ENCODE measurements at regions not wholly inside any gene's neighbourhood (a gene's known extent, or its start where the extent isn't known, plus 50 kb on each side); places are given as distances from the start of the nearest gene placed in this dataset.
"Not testable (repeated sequence)": the region's sequence is repeated elsewhere in the genome, so short reads cannot be mapped to it uniquely, and the experiment has no call there.

DNA sequence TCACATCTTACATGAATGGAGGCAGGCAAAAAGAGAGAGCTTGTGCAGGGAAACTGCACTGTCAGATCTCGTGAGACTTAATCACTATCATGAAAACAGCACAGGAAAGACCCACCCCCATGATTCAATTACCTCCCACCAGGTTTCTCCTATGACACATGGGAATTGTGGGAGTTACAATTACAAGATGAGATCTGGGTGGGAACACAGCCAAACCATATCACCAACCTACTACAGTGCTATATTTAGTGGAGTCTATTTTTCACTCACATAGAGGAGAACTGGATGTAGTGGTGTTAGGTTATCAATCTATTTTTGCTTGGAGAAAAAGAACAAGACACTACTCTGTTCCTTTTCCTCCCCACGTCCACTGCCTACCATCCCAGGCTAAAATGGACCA, 276.6 kb downstream of the KCTD12 start:
- DNase-seq: no peak

- no peak for DNase-seq
These were observed 278.3 kb downstream of the KCTD12 start for GRCh38 chr13:76607866-76608265.

DNA sequence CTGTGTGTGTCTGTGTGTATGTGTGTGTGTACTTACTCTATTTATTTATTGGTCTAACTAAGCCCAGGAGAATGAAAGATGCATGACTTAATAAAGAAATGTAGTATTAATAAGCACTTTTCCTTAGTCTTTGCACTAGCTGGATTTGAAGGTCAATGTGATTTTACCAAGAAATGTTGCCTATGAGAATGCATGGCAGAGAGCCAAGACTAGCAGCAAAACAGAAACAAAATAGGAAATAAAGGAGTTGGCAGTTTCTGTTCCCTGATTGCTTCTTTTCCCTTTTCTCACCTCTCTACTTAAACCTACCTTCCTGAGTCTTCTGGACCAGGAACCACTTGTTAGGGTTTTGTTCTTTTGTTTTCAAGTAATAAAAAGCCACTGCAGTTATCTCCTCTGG, 286.1 kb downstream of the KCTD12 start:
- DNase-seq: no peak

GRCh38 chr13:76597868-76598267, 288.3 kb downstream of the KCTD12 start:
- no peak for DNase-seq

GRCh38 chr13:76596216-76596615, 290.0 kb downstream of the KCTD12 start:
- DNase-seq: no peak

- DNase-seq: no peak
These were observed 291.8 kb downstream of the KCTD12 start for GRCh38 chr13:76594435-76594834.

- no peak for DNase-seq
These were observed 299.4 kb downstream of the KCTD12 start for GRCh38 chr13:76586842-76587241.

DNA sequence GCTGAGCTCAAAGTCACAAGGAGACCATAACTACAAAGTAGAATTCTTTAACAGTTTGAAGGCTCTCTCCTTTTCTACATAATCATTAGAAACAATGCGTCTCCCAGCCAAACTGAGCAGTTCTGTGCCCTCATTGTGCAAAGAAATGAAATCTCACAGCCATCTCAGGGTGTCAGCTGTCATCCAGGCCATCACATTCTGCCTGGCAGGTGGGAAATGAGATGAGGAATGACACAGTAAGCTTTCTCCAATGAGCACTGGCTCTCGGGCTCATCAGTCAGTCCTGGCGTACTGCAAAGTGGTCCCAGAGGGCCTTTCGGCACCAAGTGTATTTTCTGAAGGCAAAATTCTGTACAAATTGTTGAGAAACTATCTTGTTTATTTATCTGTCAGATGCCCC, 306.5 kb downstream of the KCTD12 start:
- DNase-seq: no peak

DNA sequence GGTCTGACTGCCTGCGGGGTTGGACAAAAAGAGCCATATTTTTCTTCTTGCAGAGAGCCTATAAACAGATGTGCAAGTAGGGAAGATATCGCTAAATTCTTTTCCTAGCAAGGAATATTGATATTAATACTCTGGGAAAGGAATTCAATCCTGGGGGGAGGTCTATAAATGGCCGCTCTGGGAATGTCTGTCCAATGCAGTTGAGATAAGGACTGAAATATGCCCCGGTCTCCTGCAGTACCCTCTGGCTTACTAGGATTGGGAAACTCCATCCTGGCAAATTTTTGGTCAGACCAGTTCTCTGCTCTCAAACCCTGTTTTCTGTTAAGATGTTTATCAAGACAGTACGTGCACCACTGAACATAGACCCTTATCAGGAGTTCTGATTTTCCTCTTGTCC, 310.6 kb downstream of the KCTD12 start:
- not testable (repeated sequence) for DNase-seq

DNA sequence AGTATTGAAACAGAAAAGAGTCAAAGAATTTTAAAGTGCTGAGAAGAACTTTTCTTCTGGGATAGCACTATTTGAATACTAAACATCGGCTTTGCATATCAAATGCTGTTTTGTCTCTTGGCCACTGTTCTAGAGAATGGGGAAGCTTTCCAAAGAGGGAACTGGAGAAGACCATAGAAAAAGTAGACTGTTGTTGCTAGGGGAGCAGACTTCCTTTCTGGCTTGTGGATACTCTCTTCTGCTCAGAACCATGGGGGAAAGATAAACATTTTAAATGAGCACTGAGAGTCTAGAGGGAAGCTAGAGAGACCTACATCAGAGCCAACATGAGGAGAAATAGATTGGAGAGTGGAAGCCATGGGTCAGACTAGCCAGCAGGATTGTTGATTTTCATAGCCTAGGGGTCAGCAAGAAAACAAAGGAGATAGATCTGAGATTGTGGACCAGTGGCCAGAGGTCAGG, 315.7 kb downstream of the KCTD12 start:
- DNase-seq: peak; percentile 37

- no peak for DNase-seq
These were observed 329.6 kb downstream of the KCTD12 start for GRCh38 chr13:76556627-76557026.

- no peak for DNase-seq
These were observed 333.4 kb downstream of the KCTD12 start for GRCh38 chr13:76552807-76553206.

DNA sequence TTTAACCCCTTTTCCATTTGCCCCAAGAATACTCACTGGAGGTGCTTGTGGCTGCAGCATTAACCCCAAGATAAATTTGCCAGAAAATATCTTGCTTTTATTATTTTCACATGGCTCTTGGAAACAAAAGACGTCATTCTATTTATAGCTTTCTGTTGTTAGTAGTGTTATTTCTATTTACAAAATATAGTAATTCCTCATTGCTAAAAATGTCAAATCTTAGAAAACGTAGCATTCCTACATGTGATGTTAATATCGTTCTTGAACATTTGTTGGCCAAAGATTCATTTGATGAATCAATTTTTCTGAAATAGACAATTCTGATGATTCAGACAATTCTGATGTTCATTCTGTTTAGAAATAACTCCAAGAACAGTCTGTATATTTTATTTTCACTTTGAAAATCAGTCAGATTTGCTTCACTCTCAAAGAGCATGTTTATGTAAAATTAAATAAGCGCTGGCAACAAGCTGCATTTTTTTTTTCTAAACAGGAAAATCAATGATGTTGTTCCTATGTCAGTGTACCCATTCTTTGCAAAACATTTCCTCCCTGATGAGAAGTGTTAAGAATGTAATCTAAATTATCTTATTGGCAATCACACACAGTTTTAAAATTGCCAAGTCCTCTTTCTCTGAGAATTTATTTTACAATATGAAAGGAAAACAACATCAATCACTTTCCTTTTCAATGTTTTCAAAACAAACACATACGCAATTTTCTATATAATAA, 334.0 kb downstream of the KCTD12 start:
- DNase-seq: no peak

GRCh38 chr13:76542176-76542575, 344.0 kb downstream of the KCTD12 start:
- DNase-seq: no peak

GRCh38 chr13:76538004-76538403, 348.2 kb downstream of the KCTD12 start:
- DNase-seq: no peak

GRCh38 chr13:76533251-76533650, 353.0 kb downstream of the KCTD12 start:
- DNase-seq: no peak

- no peak for DNase-seq
These were observed 359.2 kb downstream of the KCTD12 start for GRCh38 chr13:76527041-76527440.

GRCh38 chr13:76523740-76524340, 362.4 kb downstream of the KCTD12 start:
- DNase-seq: no peak

- DNase-seq: no peak
These were observed 364.0 kb downstream of the KCTD12 start for GRCh38 chr13:76522083-76522755.

DNA sequence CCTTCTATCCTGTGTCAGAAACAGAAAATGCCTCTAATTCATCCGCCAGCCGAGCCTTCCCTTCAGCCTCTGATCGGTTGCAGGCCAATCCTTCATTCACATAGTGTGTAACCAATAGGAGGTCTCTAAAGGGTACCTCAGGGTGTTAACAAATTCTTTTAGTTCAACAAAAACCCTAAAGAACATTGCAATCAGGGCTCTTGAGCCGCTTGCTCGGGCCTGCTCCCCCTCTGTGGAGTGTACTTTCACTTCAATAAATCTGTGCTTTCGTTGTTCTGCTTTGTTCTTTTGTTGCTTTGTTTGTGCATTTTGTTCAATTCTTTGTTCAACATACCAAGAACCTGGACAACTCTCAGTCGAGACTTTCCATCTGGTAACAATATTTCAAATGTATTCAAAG, 366.5 kb downstream of the KCTD12 start:
- no peak for DNase-seq

DNA sequence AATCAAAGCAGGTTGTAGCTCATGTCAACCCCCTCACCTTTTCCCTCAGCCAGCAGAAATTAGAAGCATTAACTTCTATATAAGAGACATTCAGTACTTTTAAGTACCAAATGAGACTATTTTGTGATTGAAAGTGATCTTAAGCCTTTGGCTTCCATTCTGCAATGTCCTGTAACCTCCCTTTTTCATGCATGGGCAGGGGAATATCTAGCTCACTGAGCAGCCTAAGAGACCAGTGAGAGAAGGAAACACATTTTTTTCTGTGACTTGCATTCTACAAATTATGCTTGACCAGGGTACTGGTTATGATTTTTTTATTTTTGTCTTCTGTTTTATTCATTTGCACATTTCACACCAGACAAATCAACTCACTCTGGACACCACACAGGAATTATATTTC, 369.6 kb downstream of the KCTD12 start:
- DNase-seq: no peak

GRCh38 chr13:76516013-76516412, 370.2 kb downstream of the KCTD12 start:
- no peak for DNase-seq

DNA sequence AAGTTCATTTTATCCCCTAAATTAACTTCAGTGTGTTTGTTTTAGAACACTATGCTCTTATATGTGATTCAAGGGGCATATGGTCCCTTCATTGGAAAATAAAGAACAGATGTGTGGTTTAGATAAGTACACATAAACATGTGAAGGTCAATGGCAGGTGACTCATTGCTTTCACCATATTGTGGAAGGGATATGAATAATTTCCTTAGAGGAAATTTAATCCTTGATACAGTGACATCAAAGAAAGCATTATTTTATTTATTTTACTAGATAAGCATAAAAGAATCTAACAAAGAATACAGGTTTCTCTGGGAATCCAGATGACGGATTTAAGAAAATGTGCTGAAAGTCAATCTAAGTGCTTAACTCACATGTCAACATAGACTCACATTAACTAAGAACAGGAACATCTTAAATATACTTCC, 373.5 kb downstream of the KCTD12 start:
- no peak for DNase-seq

DNA sequence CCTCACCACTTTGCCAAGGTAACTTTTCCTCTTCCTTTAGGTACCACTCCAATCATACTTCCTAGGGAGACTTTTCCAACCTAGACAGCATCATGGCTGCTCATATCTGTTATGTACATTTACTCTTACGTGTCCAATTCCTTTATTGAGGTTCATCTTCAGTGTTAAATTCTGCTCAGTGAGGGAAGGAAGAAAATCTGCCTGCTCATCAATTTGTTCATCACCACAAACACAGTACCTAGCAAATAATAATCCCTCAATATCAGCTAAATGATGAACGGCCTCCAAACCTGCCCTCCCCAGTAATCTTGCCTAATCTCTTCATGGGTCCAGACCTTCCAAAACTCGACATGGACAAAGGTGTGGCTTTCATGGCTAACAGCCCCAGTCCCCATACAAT, 380.8 kb downstream of the KCTD12 start:
- no peak for DNase-seq
